AG09309 (cell line): ENCODE measurements at regions not wholly inside any gene's neighbourhood (a gene's known extent, or its start where the extent isn't known, plus 50 kb on each side); places are given as distances from the start of the nearest gene placed in this dataset.

ENCODE experiments used
- DNase-seq: peaks from one replicate; pipeline ENCODE4 v3.0.0-alpha.2; 2010; ENCODE audit warnings: low read depth
- H3K4me3 ChIP-seq: 2 replicates; pipeline ENCODE4 v1.5.1; 2011; ENCODE audit warnings: mild to moderate bottlenecking, low read depth, low read length, moderate library complexity; ENCODE audit not compliant: control insufficient read depth
- TF ChIP-seq, protein P1 (sequence below): IDR thresholded peaks from 2 replicates; pipeline ENCODE4 v1.5.1; 2011; ENCODE audit warnings: mild to moderate bottlenecking, low read depth, low read length, inconsistent platforms; ENCODE audit not compliant: insufficient read depth, control insufficient read depth; ENCODE audit errors: missing control alignments

DNA sequence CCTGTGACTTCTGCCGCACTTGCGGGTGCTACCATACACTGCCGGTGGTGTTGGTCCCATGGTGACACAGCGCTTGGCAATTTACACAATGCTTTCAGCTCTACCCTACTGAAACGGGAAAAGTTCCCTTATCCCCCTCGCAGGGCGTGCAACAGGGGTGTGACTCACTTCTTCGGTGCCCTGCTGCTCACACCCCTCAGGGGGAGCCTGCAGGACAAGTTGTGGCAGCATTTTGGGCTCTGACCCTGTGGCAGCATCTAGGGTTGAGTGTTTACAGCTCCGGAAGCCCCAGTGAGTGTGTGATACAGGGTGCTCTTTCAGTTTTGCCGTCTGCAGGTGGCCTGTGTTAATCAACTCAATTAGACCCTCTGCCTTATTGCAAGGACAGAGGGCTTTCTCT is 324.7 kb upstream of the RGMA start:
- no peak overlapping the region for H3K4me3 ChIP-seq
- TF ChIP-seq, protein P1, sequence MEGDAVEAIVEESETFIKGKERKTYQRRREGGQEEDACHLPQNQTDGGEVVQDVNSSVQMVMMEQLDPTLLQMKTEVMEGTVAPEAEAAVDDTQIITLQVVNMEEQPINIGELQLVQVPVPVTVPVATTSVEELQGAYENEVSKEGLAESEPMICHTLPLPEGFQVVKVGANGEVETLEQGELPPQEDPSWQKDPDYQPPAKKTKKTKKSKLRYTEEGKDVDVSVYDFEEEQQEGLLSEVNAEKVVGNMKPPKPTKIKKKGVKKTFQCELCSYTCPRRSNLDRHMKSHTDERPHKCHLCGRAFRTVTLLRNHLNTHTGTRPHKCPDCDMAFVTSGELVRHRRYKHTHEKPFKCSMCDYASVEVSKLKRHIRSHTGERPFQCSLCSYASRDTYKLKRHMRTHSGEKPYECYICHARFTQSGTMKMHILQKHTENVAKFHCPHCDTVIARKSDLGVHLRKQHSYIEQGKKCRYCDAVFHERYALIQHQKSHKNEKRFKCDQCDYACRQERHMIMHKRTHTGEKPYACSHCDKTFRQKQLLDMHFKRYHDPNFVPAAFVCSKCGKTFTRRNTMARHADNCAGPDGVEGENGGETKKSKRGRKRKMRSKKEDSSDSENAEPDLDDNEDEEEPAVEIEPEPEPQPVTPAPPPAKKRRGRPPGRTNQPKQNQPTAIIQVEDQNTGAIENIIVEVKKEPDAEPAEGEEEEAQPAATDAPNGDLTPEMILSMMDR: no peak
- DNase-seq: no peak

DNA sequence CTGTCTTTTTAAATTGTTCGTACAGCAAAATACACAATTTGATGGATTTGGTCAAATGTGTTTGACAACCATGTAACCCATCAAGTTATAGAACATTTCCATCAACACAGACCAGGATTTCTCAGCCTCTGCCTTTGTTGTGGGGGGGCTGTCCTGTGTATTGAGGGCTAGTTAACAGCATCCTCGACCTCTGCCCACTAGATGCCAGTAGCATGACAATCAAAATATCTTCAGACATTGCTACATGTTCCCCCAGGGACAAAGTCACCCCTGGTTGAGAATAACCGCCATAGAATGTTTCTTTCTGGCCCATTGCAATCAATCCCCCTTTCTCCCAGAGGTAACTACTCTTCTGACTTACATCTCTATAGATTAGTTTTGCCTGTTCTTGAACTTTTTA is 310.1 kb upstream of the RGMA start:
- TF ChIP-seq, protein P1: no peak
- no peak for DNase-seq
- no peak overlapping the region for H3K4me3 ChIP-seq

DNA sequence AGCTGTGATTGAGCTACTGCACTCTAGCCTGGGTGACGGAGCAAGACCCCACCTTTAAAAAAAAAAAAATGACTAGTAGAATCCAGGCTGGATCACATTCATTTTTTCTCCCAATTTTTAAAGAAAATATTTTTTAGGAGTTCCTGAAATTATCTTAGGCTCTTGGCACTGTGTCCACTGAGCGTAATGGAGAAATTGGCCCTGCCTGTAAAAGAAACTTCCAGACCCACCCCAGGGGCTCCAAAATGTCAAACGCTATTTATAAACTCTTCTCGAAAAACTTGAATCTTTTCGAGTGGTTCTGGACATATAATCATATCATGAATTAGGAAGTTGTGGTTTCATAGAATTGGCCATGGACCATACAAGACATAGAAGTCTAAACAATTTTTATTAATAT is 300.2 kb upstream of the RGMA start:
- DNase-seq: no peak
- no peak overlapping the region for H3K4me3 ChIP-seq
- TF ChIP-seq, protein P1: no peak

DNA sequence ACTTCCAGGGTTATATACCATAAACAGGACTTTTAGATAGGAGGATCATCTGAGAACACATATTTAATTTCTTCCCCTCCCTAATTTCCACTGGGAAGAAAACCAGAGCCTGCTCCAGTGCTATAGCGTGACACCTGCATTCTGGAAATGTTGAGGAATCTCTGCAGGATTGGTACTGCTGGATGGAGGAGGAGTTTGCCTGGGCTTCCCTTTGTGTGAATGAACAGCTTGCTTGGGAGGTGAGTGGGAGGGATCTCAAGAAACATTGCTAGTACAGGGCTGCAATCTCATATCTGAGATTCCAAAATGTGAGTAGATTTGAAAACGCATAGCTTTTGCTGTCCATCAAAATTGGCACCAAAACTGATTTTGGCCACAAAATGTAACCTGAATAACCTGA is 295.9 kb upstream of the RGMA start:
- TF ChIP-seq, protein P1: no peak
- no peak for DNase-seq
- H3K4me3 ChIP-seq: no peak overlapping the region

DNA sequence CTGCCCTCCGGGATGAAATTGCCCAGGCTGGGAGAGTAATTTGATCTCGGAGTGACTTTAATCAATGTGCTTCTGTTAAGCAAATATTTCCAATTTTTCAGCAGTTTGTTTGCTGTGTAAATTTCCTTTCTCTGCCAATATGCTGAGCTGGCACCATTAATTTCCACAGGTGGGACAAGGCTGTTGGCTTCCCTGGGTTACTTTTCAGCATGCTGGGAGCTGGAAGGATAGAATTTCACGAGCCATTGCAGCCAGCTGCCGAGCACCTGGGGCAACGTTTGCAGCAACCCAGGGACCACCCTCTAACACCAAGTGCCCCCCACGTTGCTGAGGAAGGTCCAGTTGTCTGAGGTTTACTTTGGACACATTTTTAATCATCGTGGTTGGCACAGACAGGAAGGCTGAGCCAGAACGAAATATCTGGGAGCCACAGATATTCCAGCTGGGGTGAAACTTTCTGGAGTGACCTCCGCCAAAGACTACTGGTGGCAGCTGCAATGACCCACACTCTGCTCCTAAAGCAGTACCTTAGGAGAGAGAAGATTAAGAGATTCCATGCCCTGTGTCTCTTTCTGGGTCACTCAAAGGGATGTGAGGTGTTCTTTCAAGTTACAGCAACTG is 293.3 kb upstream of the RGMA start:
- no peak for DNase-seq
- TF ChIP-seq, protein P1: no peak
- no peak overlapping the region for H3K4me3 ChIP-seq

DNA sequence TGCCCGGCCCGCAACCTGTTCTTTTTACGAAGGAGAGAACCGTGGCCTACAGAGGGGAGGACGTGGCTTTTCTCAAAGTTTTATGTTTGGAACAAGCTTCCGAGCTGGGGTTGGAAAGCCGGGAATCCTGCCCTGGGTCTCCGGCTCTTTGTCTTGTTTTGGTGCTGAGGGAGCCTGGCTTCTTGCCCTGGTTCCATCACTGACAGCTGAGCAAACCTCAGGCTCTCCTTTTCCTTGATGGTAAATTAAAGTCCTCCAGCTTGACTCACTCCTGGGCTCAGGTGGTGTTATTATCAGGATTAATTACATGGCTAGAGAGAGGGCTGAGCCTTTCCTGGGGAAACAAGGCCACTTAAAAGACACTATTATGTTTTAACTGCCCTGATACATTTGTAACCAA is 289.5 kb upstream of the RGMA start:
- no peak for DNase-seq
- no peak overlapping the region for H3K4me3 ChIP-seq
- TF ChIP-seq, protein P1: no peak

DNA sequence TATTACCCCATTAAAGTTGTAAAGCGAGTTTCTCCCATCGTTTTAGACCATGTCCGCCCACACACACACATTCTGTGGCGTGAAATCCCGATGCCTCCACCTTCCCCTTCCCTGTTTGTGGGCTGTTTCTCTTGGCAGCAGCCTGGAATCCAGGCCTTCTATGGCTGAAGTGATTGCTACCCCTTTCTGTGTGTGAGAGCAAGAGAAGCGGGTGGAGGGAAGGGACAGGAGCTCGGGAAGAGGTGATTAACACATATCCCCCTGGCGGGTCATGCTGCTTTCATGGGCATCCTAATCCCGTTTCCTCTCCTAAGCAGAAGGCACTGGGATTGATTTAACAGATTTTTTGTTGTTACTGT is 283.8 kb upstream of the RGMA start:
- H3K4me3 ChIP-seq: no peak overlapping the region
- no peak for DNase-seq
- TF ChIP-seq, protein P1: no peak
